Sigmoid colon (tissue), 6 donors: ENCODE measurements at regions not wholly inside any gene's neighbourhood (a gene's known extent, or its start where the extent isn't known, plus 50 kb on each side); places are given as distances from the start of the nearest gene placed in this dataset.

Source experiments
- DNase-seq: peaks from one replicate; pipeline ENCODE4 v3.0.0-alpha.2; 2019
- H3K27ac ChIP-seq, 4 donors: fragments of 200-600 bp; sonication (generic); one replicate each; pipeline ENCODE4 v1.5.1; 2016 to 2019; ENCODE audit warnings: mild to moderate bottlenecking in 1 of 4
- H3K27me3 ChIP-seq, 3 donors: fragments of 200-600 bp; sonication (generic); one replicate each; pipeline ENCODE4 v1.5.1; 2019; ENCODE audit warnings: mild to moderate bottlenecking in 1 of 3
- H3K36me3 ChIP-seq, 4 donors: fragments of 200-600 bp; sonication (generic); one replicate each; pipeline ENCODE4 v1.5.1; 2016 to 2019
- H3K4me1 ChIP-seq, 4 donors: fragments of 200-600 bp; sonication (generic); one replicate each; pipeline ENCODE4 v1.5.1; 2017 to 2019
- H3K4me3 ChIP-seq, 4 donors: fragments of 200-600 bp; sonication (generic); one replicate each; pipeline ENCODE4 v1.5.1; 2017 to 2019; ENCODE audit warnings: mild to moderate bottlenecking in 2 of 4, moderate library complexity in 1 of 4
- H3K9me3 ChIP-seq, 4 donors: fragments of 200-600 bp in 3 of 4; sonication (generic) in 3 of 4; one replicate each; pipeline versions ENCODE4 v1.5.1 to v1.6.1; 2013 to 2019
- CTCF ChIP-seq, 4 experiments: fragments of 450-650 bp in 3 of 4; fragments of 200-600 bp in 1 of 4; IDR thresholded peaks; one replicate each; pipeline ENCODE4 v1.5.1; 2016 to 2019; ENCODE audit warnings: antibody characterized with exemption in 4 of 4, mild to moderate bottlenecking in 3 of 4, moderate library complexity in 2 of 4
- EP300 ChIP-seq, 4 donors: sonication (generic); formaldehyde crosslinking; IDR thresholded peaks; one replicate each; pipeline ENCODE4 v1.6.1; 2017; ENCODE audit warnings: antibody characterized with exemption in 4 of 4
- POLR2A ChIP-seq, 2 donors: fragments of 450-650 bp; IDR thresholded peaks; one replicate each; pipeline ENCODE4 v1.6.1; 2016; ENCODE audit warnings: antibody characterized with exemption in 2 of 2, mild to moderate bottlenecking in 2 of 2, moderate library complexity in 2 of 2
- POLR2AphosphoS5 ChIP-seq, 4 donors: sonication (generic); formaldehyde crosslinking; IDR thresholded peaks; one replicate each; pipeline ENCODE4 v1.6.1; 2017; ENCODE audit warnings: antibody characterized with exemption in 4 of 4
- WGBS, 2 donors: extraction: QIAGEN DNeasy Blood & Tissue Kit; methylation state at CpG; one replicate each; pipeline ENCODE4 v1.1.7; 2013; 5-methylcytosine and 5-hydroxymethylcytosine counted together
- intact Hi-C: fragments of 100-400 bp; cut with DNase I; formaldehyde crosslinking; loops from one replicate; pipeline ENCODE4 v1.15.1; 2023
- donor health status: healthy with polysubstance abuse.
- donor health status: healthy.

GRCh38 chr3:40780925-40781406, 256.2 kb downstream of the ZNF621 start:
- TF ChIP-seq POLR2A (IDR thresholded peaks at IDR 0.05) (no peak), POLR2AphosphoS5 (IDR thresholded peaks at IDR 0.05) (no peak)
- peak overlapping the region in 3 of 4 donors; percentile 6 to 31 (median 12) for H3K4me3 ChIP-seq
- peak; percentile 73 for DNase-seq

GRCh38 chr3:40782111-40782721, 257.5 kb downstream of the ZNF621 start:
- Histone ChIP-seq H3K36me3 (no peaks in the 10 kb centered on the region), H3K9me3 (no peaks in the 10 kb centered on the region), H3K27me3 (no peaks in the 10 kb centered on the region), H3K27ac (no peak overlapping the region), H3K4me1 (peaks cover 0 to 20% (median 16%) of the 10 kb centered on the region in 4 donors), H3K4me3 (no peak overlapping the region)
- intact Hi-C loops: loop anchor here (10.0 kb wide), 1 partner anchor 413 kb away; the partner anchor contains the start of gene CTNNB1
- DNase-seq: no peak
- 92 to 94% methylated on average over 3 of the region's 3 CpGs for WGBS, 2 donors
- TF ChIP-seq POLR2A (IDR thresholded peaks at IDR 0.05): no peak
- no peak for TF ChIP-seq CTCF (IDR thresholded peaks at IDR 0.05)
- no peak for TF ChIP-seq EP300 (IDR thresholded peaks at IDR 0.05)

More at GRCh38 chr3:40780925-40781406, 256.2 kb downstream of the ZNF621 start:
- peak overlapping the region; percentile 64 to 71 (median 69) for H3K27ac ChIP-seq
- H3K4me1 ChIP-seq: peaks cover 0 to 20% (median 16%) of the 10 kb centered on the region in 4 donors
- WGBS, 2 donors: 73 to 84% methylated on average over 12 of the region's 12 CpGs
- no peaks in the 10 kb centered on the region for H3K36me3 ChIP-seq
- intact Hi-C loops: loop anchor here (10.0 kb wide), 1 partner anchor 414 kb away; the partner anchor contains the start of gene CTNNB1
- no peaks in the 10 kb centered on the region for H3K9me3 ChIP-seq
- no peaks in the 10 kb centered on the region for H3K27me3 ChIP-seq

- Histone ChIP-seq H3K4me1 (no peaks in the 10 kb centered on the region), H3K9me3 (peaks cover 0 to 3% (median 0%) of the 10 kb centered on the region in 4 donors), H3K4me3 (no peak overlapping the region), H3K27ac (no peak overlapping the region), H3K36me3 (no peaks in the 10 kb centered on the region), H3K27me3 (no peaks in the 10 kb centered on the region)
- no peak for DNase-seq
- intact Hi-C loops: no loop called here
- TF ChIP-seq POLR2AphosphoS5 (IDR thresholded peaks at IDR 0.05) (no peak), EP300 (IDR thresholded peaks at IDR 0.05) (no peak), CTCF (IDR thresholded peaks at IDR 0.05) (no peak), POLR2A (IDR thresholded peaks at IDR 0.05) (no peak)
- 97% methylated on average over 2 of the region's 2 CpGs for WGBS, 2 donors
These were observed 266.0 kb downstream of the ZNF621 start for GRCh38 chr3:40790746-40791145.

- WGBS, 2 donors: 71 to 86% methylated on average over 4 of the region's 4 CpGs
- no peak for DNase-seq
These were observed 269.0 kb downstream of the ZNF621 start for GRCh38 chr3:40793730-40794129.

GRCh38 chr3:40800343-40800742, 275.6 kb downstream of the ZNF621 start:
- Histone ChIP-seq H3K36me3 (no peaks in the 10 kb centered on the region), H3K9me3 (no peaks in the 10 kb centered on the region), H3K27me3 (no peaks in the 10 kb centered on the region), H3K4me1 (no peaks in the 10 kb centered on the region), H3K27ac (peak overlapping the region in 1 of 4 donors; percentile 8), H3K4me3 (no peak overlapping the region)
- DNase-seq: peak; percentile 66
- TF ChIP-seq POLR2A (IDR thresholded peaks at IDR 0.05) (no peak), POLR2AphosphoS5 (IDR thresholded peaks at IDR 0.05) (peak in 2 of 4 donors; percentile 26 to 58)
- intact Hi-C loops: no loop called here

More at GRCh38 chr3:40793730-40794129, 269.0 kb downstream of the ZNF621 start:
- no peaks in the 10 kb centered on the region for H3K4me1 ChIP-seq
- intact Hi-C loops: no loop called here
- H3K9me3 ChIP-seq: peaks cover 0 to 3% (median 0%) of the 10 kb centered on the region in 4 donors
- no peaks in the 10 kb centered on the region for H3K36me3 ChIP-seq
- H3K27ac ChIP-seq: no peak overlapping the region
- no peak for TF ChIP-seq POLR2A (IDR thresholded peaks at IDR 0.05)
- no peak overlapping the region for H3K4me3 ChIP-seq
- H3K27me3 ChIP-seq: no peaks in the 10 kb centered on the region

GRCh38 chr3:40801284-40801741, 276.6 kb downstream of the ZNF621 start:
- 84 to 87% methylated on average over 4 of the region's 4 CpGs for WGBS, 2 donors

More at GRCh38 chr3:40801284-40801741, 276.6 kb downstream of the ZNF621 start:
- Histone ChIP-seq H3K36me3 (no peaks in the 10 kb centered on the region), H3K27ac (no peak overlapping the region), H3K4me3 (no peak overlapping the region), H3K27me3 (no peaks in the 10 kb centered on the region), H3K4me1 (no peaks in the 10 kb centered on the region), H3K9me3 (no peaks in the 10 kb centered on the region)
- no peak for DNase-seq
- intact Hi-C loops: no loop called here
- TF ChIP-seq POLR2AphosphoS5 (IDR thresholded peaks at IDR 0.05): no peak
- TF ChIP-seq EP300 (IDR thresholded peaks at IDR 0.05): no peak
- no peak for TF ChIP-seq CTCF (IDR thresholded peaks at IDR 0.05)
- no peak for TF ChIP-seq POLR2A (IDR thresholded peaks at IDR 0.05)
